ENCODE measurements at regions not wholly inside any gene's neighbourhood (a gene's known extent, or its start where the extent isn't known, plus 50 kb on each side); places are given as distances from the start of the nearest gene placed in this dataset.

- TF ChIP-seq CTCF (IDR thresholded peaks at IDR 0.05; ENCODE audit: low read length) (no peak), EZH2 (IDR thresholded peaks at IDR 0.05; ENCODE audit: borderline replicate concordance, low read length) (no peak)
These were observed 66.2 kb upstream of the PCBD1 start for GRCh38 chr10:70954381-70955176.
